ENCODE measurements at regions not wholly inside any gene's neighbourhood (a gene's known extent, or its start where the extent isn't known, plus 50 kb on each side); places are given as distances from the start of the nearest gene placed in this dataset.

DNA sequence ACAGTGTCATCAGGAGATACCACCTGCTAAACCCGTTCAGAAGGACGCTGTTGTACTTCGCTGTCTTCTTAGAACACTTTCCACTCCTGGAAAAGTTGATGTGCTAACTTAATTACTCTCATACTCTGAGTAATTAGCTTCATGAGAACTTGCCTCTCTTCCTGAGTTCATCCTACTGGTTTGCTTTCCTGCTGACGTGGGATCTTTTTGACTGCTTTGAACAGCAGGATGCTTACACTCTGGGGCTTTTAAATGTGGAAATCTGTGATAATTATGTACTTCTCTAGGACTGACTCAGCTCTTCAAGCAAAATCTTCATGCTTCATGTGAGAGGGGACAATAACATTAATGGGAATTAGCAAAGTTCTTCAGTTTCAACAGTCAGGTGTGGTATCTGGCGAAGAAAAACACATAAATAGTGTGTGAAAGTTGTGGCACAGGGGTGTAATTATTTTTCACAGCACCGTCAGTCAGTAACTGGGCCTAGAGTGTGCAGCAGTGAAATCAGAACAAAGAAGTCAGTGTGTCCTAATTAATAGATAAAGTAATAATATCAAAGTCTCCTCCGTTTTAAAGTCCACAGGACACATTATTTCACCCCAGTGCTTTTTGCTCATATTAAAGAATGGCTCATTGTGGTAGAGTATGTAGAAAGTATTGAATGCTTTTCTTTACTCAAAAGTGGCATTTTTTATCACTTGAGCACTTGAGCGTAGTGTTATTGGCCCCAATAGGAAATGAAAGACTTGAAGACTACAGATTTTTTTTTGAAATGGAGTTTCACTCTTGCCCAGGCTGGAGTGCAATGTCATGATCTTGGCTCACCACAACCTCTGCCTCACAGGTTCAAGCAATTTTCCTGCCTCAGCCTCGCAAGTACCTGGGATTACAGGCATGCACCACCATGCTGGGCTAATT, 140.9 kb upstream of the DMRT1 start:
- TF ChIP-seq POLR2A (IDR thresholded peaks at IDR 0.05) (no peak), CTCF (IDR thresholded peaks at IDR 0.05) (no peak)

Data from body of pancreas (tissue), 4 donors.